Loucy (cell line): ENCODE measurements at regions not wholly inside any gene's neighbourhood (a gene's known extent, or its start where the extent isn't known, plus 50 kb on each side); places are given as distances from the start of the nearest gene placed in this dataset.

ENCODE experiments used
- H2AFZ ChIP-seq: fragments of 200-600 bp; sonication (generic); 2 replicates; pipeline ENCODE4 v1.6.0; 2016; ENCODE audit warnings: antibody characterized with exemption, mild to moderate bottlenecking, low read length, moderate library complexity
- H3F3A ChIP-seq: fragments of 200-600 bp; 2 replicates; pipeline ENCODE4 v1.6.0; 2016; ENCODE audit warnings: antibody characterized with exemption, low read depth, mild to moderate bottlenecking
- H3K27me3 ChIP-seq: fragments of 200-600 bp; sonication (generic); 2 replicates; pipeline ENCODE4 v1.6.1; 2014; ENCODE audit warnings: low read length, mild to moderate bottlenecking; ENCODE audit not compliant: insufficient read depth, poor library complexity, severe bottlenecking
- H3K36me3 ChIP-seq: fragments of 200-600 bp; sonication (generic); 2 replicates; pipeline ENCODE4 v1.6.1; 2016; ENCODE audit warnings: low read length; ENCODE audit not compliant: insufficient read depth
- H3K4me1 ChIP-seq: fragments of 200-600 bp; sonication (generic); 2 replicates; pipeline ENCODE4 v1.5.1; 2014; ENCODE audit warnings: low read length, mild to moderate bottlenecking; ENCODE audit not compliant: insufficient read depth, poor library complexity, severe bottlenecking
- H3K4me2 ChIP-seq: fragments of 200-600 bp; sonication (generic); 2 replicates; pipeline ENCODE4 v1.6.0; 2014; ENCODE audit warnings: antibody characterized with exemption, low read length, low read depth, mild to moderate bottlenecking; ENCODE audit not compliant: poor library complexity, severe bottlenecking
- H3K4me3 ChIP-seq: fragments of 200-600 bp; sonication (generic); 2 replicates; pipeline ENCODE4 v1.5.1; 2014; ENCODE audit warnings: low read length, mild to moderate bottlenecking, mixed read lengths; ENCODE audit not compliant: poor library complexity, severe bottlenecking
- H3K79me2 ChIP-seq: fragments of 200-600 bp; sonication (generic); 2 replicates; pipeline ENCODE4 v1.6.1; 2014; ENCODE audit warnings: low read length; ENCODE audit not compliant: insufficient read depth
- H3K9ac ChIP-seq: fragments of 200-600 bp; sonication (generic); 2 replicates; pipeline ENCODE4 v1.6.0; 2014; ENCODE audit warnings: mild to moderate bottlenecking, low read depth, low read length, moderate library complexity; ENCODE audit not compliant: poor library complexity, severe bottlenecking
- H3K9me2 ChIP-seq: fragments of 200-600 bp; sonication (generic); replicated peaks from 2 replicates; pipeline ENCODE4 v1.6.1; 2016; ENCODE audit warnings: low read depth, low read length, mixed read lengths
- H3K9me3 ChIP-seq: fragments of 200-600 bp; sonication (generic); 2 replicates; pipeline ENCODE4 v1.6.1; 2014; ENCODE audit warnings: mild to moderate bottlenecking, antibody characterized with exemption, low read length, low read depth; ENCODE audit not compliant: insufficient read depth
- H4K20me1 ChIP-seq: fragments of 200-600 bp; sonication (generic); 2 replicates; pipeline ENCODE4 v1.6.0; 2014; ENCODE audit warnings: antibody characterized with exemption, low read length, mild to moderate bottlenecking; ENCODE audit not compliant: insufficient read depth, poor library complexity, severe bottlenecking
- CTCF ChIP-seq: fragments of 200-600 bp; sonication (generic); conservative IDR thresholded peaks from 2 replicates; pipeline ENCODE4 v1.5.1; 2014; ENCODE audit warnings: mild to moderate bottlenecking, antibody characterized with exemption, low read length
- EZH2phosphoT487 ChIP-seq: fragments of 200-600 bp; IDR thresholded peaks from 2 replicates; pipeline ENCODE4 v1.6.1; 2018; ENCODE audit warnings: antibody characterized with exemption, mild to moderate bottlenecking, moderate library complexity, borderline replicate concordance

- no peaks in the 10 kb centered on the region for H3K27me3 ChIP-seq
- no peak overlapping the region for H3K4me2 ChIP-seq
- no peaks in the 10 kb centered on the region for H3K36me3 ChIP-seq
- H3K9ac ChIP-seq: no peak overlapping the region
- H3K4me1 ChIP-seq: peaks cover 20% of the 10 kb centered on the region
- H3F3A ChIP-seq: no peaks in the 10 kb centered on the region
- H4K20me1 ChIP-seq: no peaks in the 10 kb centered on the region
- no peaks in the 10 kb centered on the region for H3K9me3 ChIP-seq
- no peaks in the 10 kb centered on the region for H3K9me2 ChIP-seq
- TF ChIP-seq CTCF: no peak
- TF ChIP-seq EZH2phosphoT487: no peak
- no peak overlapping the region for H2AFZ ChIP-seq
- H3K79me2 ChIP-seq: no peaks in the 10 kb centered on the region
- no peak overlapping the region for H3K4me3 ChIP-seq
These were observed 100.0 kb upstream of the SFSWAP start for GRCh38 chr12:131610891-131611290.

GRCh38 chr12:131611416-131612091 is 99.3 kb upstream of the SFSWAP start:
- Histone ChIP-seq H3K9me3 (no peaks in the 10 kb centered on the region), H3K9ac (no peak overlapping the region), H3F3A (no peaks in the 10 kb centered on the region), H3K4me3 (no peak overlapping the region), H4K20me1 (no peaks in the 10 kb centered on the region), H3K4me1 (peaks cover 14% of the 10 kb centered on the region), H3K79me2 (no peaks in the 10 kb centered on the region), H2AFZ (no peak overlapping the region), H3K36me3 (no peaks in the 10 kb centered on the region), H3K9me2 (no peaks in the 10 kb centered on the region), H3K4me2 (no peak overlapping the region), H3K27me3 (no peaks in the 10 kb centered on the region)
- TF ChIP-seq CTCF (no peak), EZH2phosphoT487 (no peak)

GRCh38 chr12:131612092-131612755 is 98.7 kb upstream of the SFSWAP start:
- Histone ChIP-seq H3K27me3 (no peaks in the 10 kb centered on the region), H3K4me2 (no peak overlapping the region)
- TF ChIP-seq CTCF (no peak), EZH2phosphoT487 (no peak)

More at GRCh38 chr12:131612092-131612755, 98.7 kb upstream of the SFSWAP start:
- no peak overlapping the region for H2AFZ ChIP-seq
- peaks cover 11% of the 10 kb centered on the region for H3K4me1 ChIP-seq
- H3K9me2 ChIP-seq: no peaks in the 10 kb centered on the region
- H3K79me2 ChIP-seq: no peaks in the 10 kb centered on the region
- H3F3A ChIP-seq: no peaks in the 10 kb centered on the region
- H4K20me1 ChIP-seq: no peaks in the 10 kb centered on the region
- H3K36me3 ChIP-seq: no peaks in the 10 kb centered on the region
- H3K4me3 ChIP-seq: no peak overlapping the region
- H3K9ac ChIP-seq: no peak overlapping the region
- H3K9me3 ChIP-seq: no peaks in the 10 kb centered on the region
